ENCODE measurements at regions not wholly inside any gene's neighbourhood (a gene's known extent, or its start where the extent isn't known, plus 50 kb on each side); places are given as distances from the start of the nearest gene placed in this dataset.

GRCh38 chr3:139732729-139733128, 55.0 kb upstream of the NMNAT3 start:
- DNase-seq (ENCODE audit: low spot score), result no peak

GRCh38 chr3:139729300-139729699, 51.5 kb upstream of the NMNAT3 start:
- DNase-seq (ENCODE audit: low spot score), result no peak

GRCh38 chr3:139728414-139728813, 50.6 kb upstream of the NMNAT3 start:
- DNase-seq (ENCODE audit: low spot score), result no peak
